UCSD-AML1 (cell line): ENCODE measurements at regions not wholly inside any gene's neighbourhood (a gene's known extent, or its start where the extent isn't known, plus 50 kb on each side); places are given as distances from the start of the nearest gene placed in this dataset.

Source experiments
- DNase-seq: peaks from one replicate; lab custom pipeline; 2025; ENCODE audit not compliant: unreplicated experiment; lab: John Stamatoyannopoulos, UW

GRCh38 chr16:54389836-54390494, 103.4 kb upstream of the IRX3 start:
- DNase-seq, result no peak

GRCh38 chr16:54385141-54385540, 98.6 kb upstream of the IRX3 start:
- DNase-seq, result no peak

GRCh38 chr16:54381601-54382313, 95.2 kb upstream of the IRX3 start:
- DNase-seq, result no peak

- DNase-seq, result no peak
Observed at GRCh38 chr16:54375071-54375470, 88.5 kb upstream of the IRX3 start.

GRCh38 chr16:54373534-54374520, 87.2 kb upstream of the IRX3 start:
- peak; percentile 79 for DNase-seq

GRCh38 chr16:54370278-54371040, 83.9 kb upstream of the IRX3 start:
- peak; percentile 84 for DNase-seq

- DNase-seq, result no peak
Observed at GRCh38 chr16:54369861-54370260, 83.3 kb upstream of the IRX3 start.

GRCh38 chr16:54366943-54367342, 80.4 kb upstream of the IRX3 start:
- no peak for DNase-seq

GRCh38 chr16:54365990-54366634, 79.5 kb upstream of the IRX3 start:
- no peak for DNase-seq

- DNase-seq, result no peak
Observed at GRCh38 chr16:54363766-54364165, 77.2 kb upstream of the IRX3 start.

- no peak for DNase-seq
Observed at GRCh38 chr16:54362591-54363206, 76.1 kb upstream of the IRX3 start.

- no peak for DNase-seq
Observed at GRCh38 chr16:54361246-54361645, 74.7 kb upstream of the IRX3 start.

GRCh38 chr16:54360681-54361080, 74.1 kb upstream of the IRX3 start:
- DNase-seq, result no peak

GRCh38 chr16:54359555-54359954, 73.0 kb upstream of the IRX3 start:
- DNase-seq, result no peak

- no peak for DNase-seq
Observed at GRCh38 chr16:54359081-54359480, 72.5 kb upstream of the IRX3 start.

GRCh38 chr16:54356391-54356790, 69.8 kb upstream of the IRX3 start:
- no peak for DNase-seq

- no peak for DNase-seq
Observed at GRCh38 chr16:54355251-54355650, 68.7 kb upstream of the IRX3 start.

- no peak for DNase-seq
Observed at GRCh38 chr16:54353097-54353496, 66.5 kb upstream of the IRX3 start.

- DNase-seq, result no peak
Observed at GRCh38 chr16:54351171-54351570, 64.6 kb upstream of the IRX3 start.

- DNase-seq, result no peak
Observed at GRCh38 chr16:54347961-54348360, 61.4 kb upstream of the IRX3 start.
